ENCODE measurements at regions not wholly inside any gene's neighbourhood (a gene's known extent, or its start where the extent isn't known, plus 50 kb on each side); places are given as distances from the start of the nearest gene placed in this dataset.

- WGBS, 2 experiments (ENCODE audit: insufficient coverage in 1 of 2, insufficient read length in 1 of 2) = 94 to 97% methylated on average over 11 of the region's 11 CpGs
- H3K27ac ChIP-seq (ENCODE audit: low read depth, low read length) = no peak overlapping the region
These were observed 1322.1 kb downstream of the ADGRL3 start for GRCh38 chr4:62522273-62522672.

DNA sequence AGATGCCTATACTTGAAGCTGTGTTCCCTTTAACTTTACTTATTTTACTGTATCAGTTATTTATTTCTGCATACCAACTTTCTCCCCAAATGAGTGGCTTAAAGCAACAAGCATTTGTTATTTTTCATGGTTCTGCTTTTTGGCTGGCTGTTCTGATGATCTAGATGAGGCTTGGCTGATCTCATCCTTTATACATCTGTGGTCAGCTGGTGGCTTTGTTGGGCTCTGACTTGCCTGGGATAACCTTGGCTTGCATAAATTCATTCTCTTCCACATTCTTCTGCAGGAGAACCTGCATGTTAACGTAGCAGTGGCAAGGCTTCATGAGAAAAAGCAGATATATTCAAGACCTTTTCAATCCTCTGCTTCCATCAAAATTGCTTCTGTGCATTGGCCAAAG, 1317.6 kb downstream of the ADGRL3 start:
- Mint-ChIP-seq H3K27ac (no peak overlapping the region), H3K9me3 (peaks cover 4% of the 10 kb centered on the region), H3K36me3 (ENCODE audit: low read depth) (no peaks in the 10 kb centered on the region), H3K27me3 (ENCODE audit: insufficient read depth) (peaks cover 2% of the 10 kb centered on the region), H3K4me3 (no peak overlapping the region), H3K4me1 (peaks cover 30% of the 10 kb centered on the region)
- TF ChIP-seq CTCF (conservative IDR thresholded peaks at IDR 0.05) = no peak
- peaks cover 5% of the 10 kb centered on the region for H3K4me1 ChIP-seq (ENCODE audit: control insufficient read depth, insufficient read depth, low read length)
- WGBS, 2 experiments (ENCODE audit: insufficient coverage in 1 of 2, insufficient read length in 1 of 2) = 91 to 100% methylated on average over 1 of the region's 1 CpG
- H3K27ac ChIP-seq (ENCODE audit: low read depth, low read length) = no peak overlapping the region
- H3K36me3 ChIP-seq (ENCODE audit: control insufficient read depth, insufficient read depth, low read length) = no peaks in the 10 kb centered on the region
- H3K27me3 ChIP-seq (ENCODE audit: control insufficient read depth, insufficient read depth, low read length, poor library complexity, severe bottlenecking) = no peaks in the 10 kb centered on the region
- peaks cover 9% of the 10 kb centered on the region for H3K9me3 ChIP-seq (ENCODE audit: control insufficient read depth, low read length)
- H3K9ac ChIP-seq (ENCODE audit: extremely low read depth, low read length, poor library complexity, severe bottlenecking) = no peak overlapping the region
- no peak for DNase-seq
- no peak overlapping the region for H3K4me3 ChIP-seq (ENCODE audit: low read length)

More at GRCh38 chr4:62522273-62522672, 1322.1 kb downstream of the ADGRL3 start:
- peaks cover 53% of the 10 kb centered on the region for H3K9me3 ChIP-seq (ENCODE audit: control insufficient read depth, low read length)
- TF ChIP-seq CTCF (conservative IDR thresholded peaks at IDR 0.05) = no peak
- H3K4me1 Mint-ChIP-seq = peaks cover 4% of the 10 kb centered on the region
- H3K9me3 Mint-ChIP-seq = peaks cover 45% of the 10 kb centered on the region
- peaks cover 24% of the 10 kb centered on the region for H3K36me3 Mint-ChIP-seq (ENCODE audit: low read depth)
- no peaks in the 10 kb centered on the region for H3K36me3 ChIP-seq (ENCODE audit: control insufficient read depth, insufficient read depth, low read length)
- H3K27ac Mint-ChIP-seq = no peak overlapping the region
- DNase-seq = no peak
- H3K4me1 ChIP-seq (ENCODE audit: control insufficient read depth, insufficient read depth, low read length) = peaks cover 2% of the 10 kb centered on the region
- no peak overlapping the region for H3K4me3 Mint-ChIP-seq
- no peak overlapping the region for H3K4me3 ChIP-seq (ENCODE audit: low read length)
- H3K27me3 Mint-ChIP-seq (ENCODE audit: insufficient read depth) = peaks cover 11% of the 10 kb centered on the region
- no peaks in the 10 kb centered on the region for H3K27me3 ChIP-seq (ENCODE audit: control insufficient read depth, insufficient read depth, low read length, poor library complexity, severe bottlenecking)
- H3K9ac ChIP-seq (ENCODE audit: extremely low read depth, low read length, poor library complexity, severe bottlenecking) = no peak overlapping the region

DNA sequence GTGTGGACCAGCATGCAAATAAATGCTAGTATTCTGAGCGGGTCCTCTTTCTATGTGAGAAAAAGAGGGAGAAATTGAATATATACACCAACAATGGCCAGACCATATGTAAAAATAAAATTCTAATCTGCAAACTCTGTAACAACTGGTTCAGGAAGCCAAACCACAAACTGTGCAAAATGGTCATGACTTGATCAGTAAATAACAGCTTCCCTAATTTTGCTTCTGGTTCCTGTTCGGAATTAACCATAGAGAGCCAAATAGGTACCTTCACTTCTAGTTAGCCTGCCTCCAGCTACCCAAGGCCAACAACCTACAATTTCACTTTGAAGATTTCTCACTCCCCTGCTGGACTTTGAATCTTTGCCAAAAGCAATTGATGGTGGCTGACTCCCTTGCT, 1313.2 kb downstream of the ADGRL3 start:
- no peak overlapping the region for H3K4me3 Mint-ChIP-seq
- peaks cover 32% of the 10 kb centered on the region for H3K4me1 Mint-ChIP-seq
- H3K9me3 Mint-ChIP-seq = no peaks in the 10 kb centered on the region
- H3K27me3 Mint-ChIP-seq (ENCODE audit: insufficient read depth) = peaks cover under 1% of the 10 kb centered on the region
- Histone ChIP-seq H3K9ac (ENCODE audit: extremely low read depth, low read length, poor library complexity, severe bottlenecking) (no peak overlapping the region), H3K4me3 (ENCODE audit: low read length) (peak overlapping the region; percentile 19), H3K27ac (ENCODE audit: low read depth, low read length) (no peak overlapping the region), H3K27me3 (ENCODE audit: control insufficient read depth, insufficient read depth, low read length, poor library complexity, severe bottlenecking) (no peaks in the 10 kb centered on the region), H3K4me1 (ENCODE audit: control insufficient read depth, insufficient read depth, low read length) (peaks cover 2% of the 10 kb centered on the region), H3K9me3 (ENCODE audit: control insufficient read depth, low read length) (no peaks in the 10 kb centered on the region), H3K36me3 (ENCODE audit: control insufficient read depth, insufficient read depth, low read length) (no peaks in the 10 kb centered on the region)
- H3K27ac Mint-ChIP-seq = no peak overlapping the region
- no peaks in the 10 kb centered on the region for H3K36me3 Mint-ChIP-seq (ENCODE audit: low read depth)
- 92% methylated on average over 1 of the region's 2 CpGs; no CpG with 5 or more reads in 1 of the 2 experiments for WGBS, 2 experiments (ENCODE audit: insufficient coverage in 1 of 2, insufficient read length in 1 of 2)
- TF ChIP-seq CTCF (conservative IDR thresholded peaks at IDR 0.05) = no peak
- no peak for DNase-seq
